ENCODE measurements at regions not wholly inside any gene's neighbourhood (a gene's known extent, or its start where the extent isn't known, plus 50 kb on each side); places are given as distances from the start of the nearest gene placed in this dataset.
A peak's percentile ranks its signal among the peaks of the same experiment; 100 is the strongest.

DNA sequence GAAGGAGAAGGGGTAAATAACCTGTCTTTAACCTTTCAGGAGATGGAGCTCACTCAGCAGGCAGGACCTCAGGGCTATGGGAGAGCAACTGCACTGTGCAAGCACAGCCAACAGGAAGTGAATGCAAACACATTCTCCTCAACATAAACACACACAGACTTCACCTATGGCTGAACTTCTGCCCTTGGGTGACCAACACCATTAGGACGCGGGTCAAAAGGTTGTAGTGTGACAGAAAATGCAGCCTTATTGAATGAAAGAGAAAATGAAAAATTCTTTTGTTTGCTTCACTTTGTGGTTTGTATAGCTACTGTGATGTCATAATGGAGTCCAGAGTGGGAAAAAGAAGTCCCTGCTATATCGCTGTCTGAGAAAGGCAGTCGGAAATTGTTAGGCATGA is 323.0 kb downstream of the NDFIP2 start:
- Histone ChIP-seq H3K9me3 (replicated peaks in 1 of 2; ENCODE audit: control insufficient read depth in 2 of 2, insufficient read depth in 1 of 2, low read depth in 1 of 2, low read length in 2 of 2) (peaks cover 0 to 2% of the 10 kb centered on the region in 2 donors), H2BK5ac (ENCODE audit: low read length) (no peak overlapping the region), H3K14ac (ENCODE audit: low read length) (no peak overlapping the region), H3K27me3 (ENCODE audit: control insufficient read depth in 3 of 3, insufficient read depth in 3 of 3, low read depth in 1 of 3, low read length in 3 of 3) (no peaks in the 10 kb centered on the region), H4K91ac (ENCODE audit: low read depth, low read length, poor library complexity) (no peak overlapping the region), H2AFZ (ENCODE audit: low read length) (peak overlapping the region; percentile 34), H3K4me1 (ENCODE audit: control insufficient read depth in 2 of 2, insufficient read depth in 1 of 2, low read depth in 1 of 2, low read length in 2 of 2) (peaks cover 9 to 32% of the 10 kb centered on the region in 2 donors), H3K9ac (ENCODE audit: low read depth, low read length, poor library complexity) (no peak overlapping the region), H4K8ac (ENCODE audit: low read depth, low read length) (no peak overlapping the region), H2BK12ac (ENCODE audit: low read length) (no peak overlapping the region), H3K4me3 (ENCODE audit: low read length in 2 of 2) (peak overlapping the region in 1 of 2 donors; percentile 13), H3K79me1 (ENCODE audit: low read depth, low read length) (no peaks in the 10 kb centered on the region), H3K4ac (ENCODE audit: low read length) (no peak overlapping the region), H2BK120ac (ENCODE audit: low read depth, low read length) (no peak overlapping the region), H3K4me2 (ENCODE audit: insufficient read depth, low read length, poor library complexity, severe bottlenecking) (no peak overlapping the region), H3K27ac (replicated peaks; ENCODE audit: low read length) (no peak overlapping the region), H3K18ac (ENCODE audit: low read length) (peak overlapping the region; percentile 61), H3K36me3 (replicated peaks in 1 of 2; ENCODE audit: control insufficient read depth in 2 of 2, insufficient read depth in 2 of 2, low read length in 2 of 2) (no peaks in the 10 kb centered on the region), H2BK15ac (ENCODE audit: low read length) (no peak overlapping the region), H3K23ac (ENCODE audit: low read depth, low read length, poor library complexity) (no peak overlapping the region), H2AK5ac (ENCODE audit: low read depth, low read length) (no peak overlapping the region)
- WGBS, 2 donors (ENCODE audit: extremely low coverage in 2 of 2, insufficient read length in 2 of 2, insufficient replicate concordance in 1 of 2) = no CpG with 5 or more reads among the region's 4 CpGs
- DNase-seq (ENCODE audit: low spot score) = no peak

DNA sequence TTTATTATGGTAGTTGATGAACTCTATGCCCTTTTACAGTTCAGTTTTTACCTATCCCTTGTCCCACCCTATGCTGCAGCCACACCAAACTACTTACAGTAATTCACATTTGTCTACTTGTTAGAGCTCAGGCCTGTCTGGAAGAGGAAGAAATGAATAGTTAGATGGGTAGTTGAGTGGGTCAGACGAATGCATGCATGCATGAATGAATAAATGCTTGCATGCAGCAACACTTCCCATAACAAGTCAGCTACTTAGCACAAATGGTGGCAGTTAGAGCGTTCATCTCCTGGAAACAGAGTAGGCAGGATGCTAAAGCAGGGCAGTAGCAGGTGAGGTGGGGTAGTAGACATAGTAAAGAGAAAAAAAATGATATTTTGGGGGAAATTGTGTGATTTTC is 322.3 kb downstream of the NDFIP2 start:
- Histone ChIP-seq H3K4ac (ENCODE audit: low read length) (no peak overlapping the region), H3K23ac (ENCODE audit: low read depth, low read length, poor library complexity) (no peak overlapping the region), H2AFZ (ENCODE audit: low read length) (no peak overlapping the region), H3K79me1 (ENCODE audit: low read depth, low read length) (no peaks in the 10 kb centered on the region), H3K4me2 (ENCODE audit: insufficient read depth, low read length, poor library complexity, severe bottlenecking) (no peak overlapping the region), H3K4me1 (ENCODE audit: control insufficient read depth in 2 of 2, insufficient read depth in 1 of 2, low read depth in 1 of 2, low read length in 2 of 2) (peaks cover 9 to 34% of the 10 kb centered on the region in 2 donors), H3K4me3 (ENCODE audit: low read length in 2 of 2) (no peak overlapping the region), H3K14ac (ENCODE audit: low read length) (no peak overlapping the region), H3K27me3 (ENCODE audit: control insufficient read depth in 3 of 3, insufficient read depth in 3 of 3, low read depth in 1 of 3, low read length in 3 of 3) (no peaks in the 10 kb centered on the region), H4K91ac (ENCODE audit: low read depth, low read length, poor library complexity) (no peak overlapping the region), H2BK15ac (ENCODE audit: low read length) (no peak overlapping the region), H3K27ac (replicated peaks; ENCODE audit: low read length) (no peak overlapping the region), H3K9ac (ENCODE audit: low read depth, low read length, poor library complexity) (no peak overlapping the region), H4K8ac (ENCODE audit: low read depth, low read length) (no peak overlapping the region), H2BK12ac (ENCODE audit: low read length) (no peak overlapping the region), H3K9me3 (replicated peaks in 1 of 2; ENCODE audit: control insufficient read depth in 2 of 2, insufficient read depth in 1 of 2, low read depth in 1 of 2, low read length in 2 of 2) (no peaks in the 10 kb centered on the region), H3K18ac (ENCODE audit: low read length) (no peak overlapping the region), H3K36me3 (replicated peaks in 1 of 2; ENCODE audit: control insufficient read depth in 2 of 2, insufficient read depth in 2 of 2, low read length in 2 of 2) (no peaks in the 10 kb centered on the region), H2AK5ac (ENCODE audit: low read depth, low read length) (no peak overlapping the region), H2BK5ac (ENCODE audit: low read length) (no peak overlapping the region), H2BK120ac (ENCODE audit: low read depth, low read length) (no peak overlapping the region)
- WGBS, 2 donors (ENCODE audit: extremely low coverage in 2 of 2, insufficient read length in 2 of 2, insufficient replicate concordance in 1 of 2) = no CpG with 5 or more reads among the region's 2 CpGs
- DNase-seq (ENCODE audit: low spot score) = no peak

DNA sequence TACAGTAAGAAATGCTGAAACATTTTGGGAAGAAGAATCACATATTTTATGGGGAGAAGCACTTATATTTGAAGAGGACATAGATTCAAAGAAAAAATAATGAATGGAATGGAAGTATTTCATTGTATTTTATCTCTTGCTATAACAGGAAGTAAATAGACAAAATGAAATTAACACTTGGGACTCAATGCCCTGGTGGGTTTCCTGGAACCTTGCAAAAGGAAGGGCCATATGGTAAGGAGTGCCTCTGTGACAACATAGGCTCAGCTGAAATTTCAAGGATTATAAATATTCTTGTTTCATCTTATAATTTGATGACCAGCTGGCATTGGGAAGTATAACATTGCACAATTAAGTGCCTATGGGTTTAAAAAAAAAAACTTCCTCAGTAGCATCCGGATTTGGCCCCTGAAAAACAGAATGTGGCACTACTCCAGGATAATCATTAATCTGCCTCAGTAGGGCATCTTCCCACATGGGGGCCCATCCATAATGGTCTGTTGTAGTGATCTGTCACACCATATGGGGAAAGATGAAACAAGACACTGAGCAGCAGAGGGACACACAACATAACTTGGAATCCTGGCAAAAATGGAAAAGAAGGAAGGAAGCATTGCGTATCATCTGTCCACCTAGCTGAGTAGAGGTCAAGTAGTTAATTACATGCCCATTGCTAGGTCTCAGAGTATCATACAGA is 321.6 kb downstream of the NDFIP2 start:
- Histone ChIP-seq H2AK5ac (ENCODE audit: low read depth, low read length) (no peak overlapping the region), H3K9ac (ENCODE audit: low read depth, low read length, poor library complexity) (no peak overlapping the region), H3K27me3 (ENCODE audit: control insufficient read depth in 3 of 3, insufficient read depth in 3 of 3, low read depth in 1 of 3, low read length in 3 of 3) (no peaks in the 10 kb centered on the region), H2BK120ac (ENCODE audit: low read depth, low read length) (no peak overlapping the region), H4K91ac (ENCODE audit: low read depth, low read length, poor library complexity) (no peak overlapping the region), H2BK15ac (ENCODE audit: low read length) (no peak overlapping the region), H3K18ac (ENCODE audit: low read length) (no peak overlapping the region), H3K27ac (replicated peaks; ENCODE audit: low read length) (no peak overlapping the region), H3K36me3 (replicated peaks in 1 of 2; ENCODE audit: control insufficient read depth in 2 of 2, insufficient read depth in 2 of 2, low read length in 2 of 2) (no peaks in the 10 kb centered on the region), H3K23ac (ENCODE audit: low read depth, low read length, poor library complexity) (no peak overlapping the region), H3K4me2 (ENCODE audit: insufficient read depth, low read length, poor library complexity, severe bottlenecking) (no peak overlapping the region), H3K4ac (ENCODE audit: low read length) (no peak overlapping the region), H3K14ac (ENCODE audit: low read length) (no peak overlapping the region), H2BK12ac (ENCODE audit: low read length) (no peak overlapping the region), H2BK5ac (ENCODE audit: low read length) (no peak overlapping the region), H3K4me1 (ENCODE audit: control insufficient read depth in 2 of 2, insufficient read depth in 1 of 2, low read depth in 1 of 2, low read length in 2 of 2) (peaks cover 9 to 34% of the 10 kb centered on the region in 2 donors), H3K9me3 (replicated peaks in 1 of 2; ENCODE audit: control insufficient read depth in 2 of 2, insufficient read depth in 1 of 2, low read depth in 1 of 2, low read length in 2 of 2) (no peaks in the 10 kb centered on the region), H2AFZ (ENCODE audit: low read length) (no peak overlapping the region), H3K79me1 (ENCODE audit: low read depth, low read length) (no peaks in the 10 kb centered on the region), H4K8ac (ENCODE audit: low read depth, low read length) (no peak overlapping the region), H3K4me3 (ENCODE audit: low read length in 2 of 2) (no peak overlapping the region)
- no peak for DNase-seq (ENCODE audit: low spot score)
- no CpG with 5 or more reads among the region's 2 CpGs for WGBS, 2 donors (ENCODE audit: extremely low coverage in 2 of 2, insufficient read length in 2 of 2, insufficient replicate concordance in 1 of 2)

DNA sequence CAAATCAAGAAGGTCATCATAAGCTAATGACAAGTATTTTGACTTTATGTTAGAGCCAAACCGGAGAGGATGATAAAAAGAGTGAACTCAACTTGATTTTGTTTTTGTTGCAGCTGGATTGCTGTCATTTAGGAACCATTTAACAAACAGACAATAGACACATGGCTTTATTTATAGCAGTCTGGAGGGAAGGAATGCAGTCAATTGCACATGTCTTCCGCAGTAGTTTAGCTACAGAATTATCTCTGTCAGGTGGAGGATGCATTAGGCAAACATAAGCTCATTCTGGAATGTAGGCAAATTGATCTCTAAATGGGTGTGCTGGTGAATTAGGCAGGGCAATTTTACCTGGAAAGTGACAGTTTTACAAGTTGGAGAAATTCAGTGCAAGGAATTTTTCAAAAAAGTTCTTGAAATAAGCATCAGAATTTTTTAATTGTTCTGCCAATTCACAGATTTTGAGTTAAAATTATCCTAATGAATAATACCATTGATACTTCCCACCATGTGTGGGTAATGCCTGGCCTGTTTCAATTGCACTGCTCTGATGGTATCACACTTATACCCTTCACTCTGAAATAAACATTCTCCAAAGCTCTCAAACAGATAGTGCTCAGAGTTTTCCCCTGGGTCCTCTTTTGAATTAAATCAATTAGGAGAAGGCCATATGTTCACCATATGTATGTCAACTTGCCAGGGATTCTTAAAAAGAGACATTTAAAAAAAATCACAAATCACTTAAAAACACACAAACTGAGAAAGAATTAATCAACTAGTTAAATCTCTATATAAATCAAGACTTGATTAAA is 318.3 kb downstream of the NDFIP2 start:
- Histone ChIP-seq H3K18ac (ENCODE audit: low read length) (no peak overlapping the region), H3K27me3 (ENCODE audit: control insufficient read depth in 3 of 3, insufficient read depth in 3 of 3, low read depth in 1 of 3, low read length in 3 of 3) (no peaks in the 10 kb centered on the region), H2BK120ac (ENCODE audit: low read depth, low read length) (no peak overlapping the region), H3K4me3 (ENCODE audit: low read length in 2 of 2) (no peak overlapping the region), H2BK15ac (ENCODE audit: low read length) (no peak overlapping the region), H3K9ac (ENCODE audit: low read depth, low read length, poor library complexity) (no peak overlapping the region), H3K36me3 (replicated peaks in 1 of 2; ENCODE audit: control insufficient read depth in 2 of 2, insufficient read depth in 2 of 2, low read length in 2 of 2) (no peaks in the 10 kb centered on the region), H3K14ac (ENCODE audit: low read length) (no peak overlapping the region), H3K79me1 (ENCODE audit: low read depth, low read length) (no peaks in the 10 kb centered on the region), H2AK5ac (ENCODE audit: low read depth, low read length) (no peak overlapping the region), H3K4me2 (ENCODE audit: insufficient read depth, low read length, poor library complexity, severe bottlenecking) (no peak overlapping the region), H2BK5ac (ENCODE audit: low read length) (no peak overlapping the region), H4K8ac (ENCODE audit: low read depth, low read length) (no peak overlapping the region), H3K9me3 (replicated peaks in 1 of 2; ENCODE audit: control insufficient read depth in 2 of 2, insufficient read depth in 1 of 2, low read depth in 1 of 2, low read length in 2 of 2) (peaks cover 0 to 3% of the 10 kb centered on the region in 2 donors), H3K23ac (ENCODE audit: low read depth, low read length, poor library complexity) (no peak overlapping the region), H3K4me1 (ENCODE audit: control insufficient read depth in 2 of 2, insufficient read depth in 1 of 2, low read depth in 1 of 2, low read length in 2 of 2) (peaks cover 10 to 20% of the 10 kb centered on the region in 2 donors), H3K27ac (replicated peaks; ENCODE audit: low read length) (no peak overlapping the region), H3K4ac (ENCODE audit: low read length) (no peak overlapping the region), H2BK12ac (ENCODE audit: low read length) (no peak overlapping the region), H4K91ac (ENCODE audit: low read depth, low read length, poor library complexity) (no peak overlapping the region), H2AFZ (ENCODE audit: low read length) (no peak overlapping the region)
- DNase-seq (ENCODE audit: low spot score) = no peak
- no CpG with 5 or more reads among the region's 2 CpGs for WGBS, 2 donors (ENCODE audit: extremely low coverage in 2 of 2, insufficient read length in 2 of 2, insufficient replicate concordance in 1 of 2)

Data from neuronal stem cell (in vitro differentiated cells).